Peyer's patch (tissue), 4 donors: ENCODE measurements at regions not wholly inside any gene's neighbourhood (a gene's known extent, or its start where the extent isn't known, plus 50 kb on each side); places are given as distances from the start of the nearest gene placed in this dataset.

ENCODE experiments used
- DNase-seq, 3 donors: peaks; one replicate each; pipeline ENCODE4 v3.0.0-alpha.2; 2017 to 2019
- H3K27ac ChIP-seq, 4 donors: fragments of 200-600 bp; sonication (generic); one replicate each; pipeline ENCODE4 v1.5.1; 2016 to 2019
- H3K27me3 ChIP-seq, 2 donors: fragments of 200-600 bp; sonication (generic); one replicate each; pipeline ENCODE4 v1.5.1; 2019
- H3K36me3 ChIP-seq, 3 donors: fragments of 200-600 bp; sonication (generic); one replicate each; pipeline ENCODE4 v1.5.1; 2016 to 2019
- H3K4me1 ChIP-seq, 4 donors: fragments of 200-600 bp; sonication (generic); one replicate each; pipeline ENCODE4 v1.5.1; 2016 to 2019
- H3K4me3 ChIP-seq, 4 donors: fragments of 200-600 bp; sonication (generic); 1 replicate in 3 of 4; 2 replicates in 1 of 4; pipeline ENCODE4 v1.5.1; 2016 to 2019; ENCODE audit warnings: mild to moderate bottlenecking in 1 of 4
- H3K9me3 ChIP-seq, 4 donors: fragments of 200-600 bp; sonication (generic); one replicate each; pipeline ENCODE4 v1.5.1; 2016 to 2019; ENCODE audit warnings: mild to moderate bottlenecking in 1 of 4
- POLR2A ChIP-seq, 2 donors: fragments of 450-650 bp; IDR thresholded peaks; one replicate each; pipeline ENCODE4 v1.5.1; 2017; ENCODE audit warnings: antibody characterized with exemption in 2 of 2, mild to moderate bottlenecking in 2 of 2, moderate library complexity in 2 of 2
- TF ChIP-seq, protein P1 (sequence below), 6 experiments: fragments of 450-650 bp in 4 of 6; fragments of 200-600 bp in 2 of 6; sonication (generic) in 1 of 6; IDR thresholded peaks; one replicate each; pipeline ENCODE4 v1.5.1; 2017 to 2019; ENCODE audit warnings: antibody characterized with exemption in 6 of 6, mild to moderate bottlenecking in 3 of 6, moderate library complexity in 1 of 6

DNA sequence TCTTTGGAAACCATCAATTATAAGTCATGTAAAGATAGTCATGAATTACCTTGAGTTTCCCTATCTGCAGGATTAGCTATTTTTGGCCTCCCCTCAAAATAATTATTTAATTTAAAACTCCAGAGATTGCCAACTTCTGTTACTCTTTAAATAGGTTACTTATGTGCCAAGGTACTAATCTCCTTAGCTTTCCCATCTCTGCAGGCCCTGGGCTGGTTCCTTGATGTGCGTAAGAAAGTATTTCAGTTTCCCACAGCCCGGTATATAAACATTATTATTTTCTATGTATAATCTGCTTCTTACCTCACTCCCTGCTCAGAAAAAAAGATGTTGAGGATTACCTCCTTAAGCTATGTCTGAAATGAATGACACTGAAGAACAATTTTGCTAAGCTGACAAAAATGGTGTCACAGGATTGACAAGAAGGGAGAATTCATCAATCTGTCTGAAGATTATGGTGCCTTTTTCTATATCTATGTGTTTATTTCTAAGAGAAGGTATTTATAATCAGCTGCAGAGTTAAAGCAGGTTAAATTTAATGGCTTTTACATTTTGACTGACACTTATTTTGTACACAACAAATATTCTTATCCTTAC, 1697.2 kb upstream of the PCDH20 start:
- no peak overlapping the region for H3K4me3 ChIP-seq
- H3K36me3 ChIP-seq, result no peaks in the 10 kb centered on the region
- no peaks in the 10 kb centered on the region for H3K27me3 ChIP-seq
- no peak for DNase-seq
- no peak for TF ChIP-seq POLR2A (IDR thresholded peaks at IDR 0.05)
- TF ChIP-seq, protein P1, sequence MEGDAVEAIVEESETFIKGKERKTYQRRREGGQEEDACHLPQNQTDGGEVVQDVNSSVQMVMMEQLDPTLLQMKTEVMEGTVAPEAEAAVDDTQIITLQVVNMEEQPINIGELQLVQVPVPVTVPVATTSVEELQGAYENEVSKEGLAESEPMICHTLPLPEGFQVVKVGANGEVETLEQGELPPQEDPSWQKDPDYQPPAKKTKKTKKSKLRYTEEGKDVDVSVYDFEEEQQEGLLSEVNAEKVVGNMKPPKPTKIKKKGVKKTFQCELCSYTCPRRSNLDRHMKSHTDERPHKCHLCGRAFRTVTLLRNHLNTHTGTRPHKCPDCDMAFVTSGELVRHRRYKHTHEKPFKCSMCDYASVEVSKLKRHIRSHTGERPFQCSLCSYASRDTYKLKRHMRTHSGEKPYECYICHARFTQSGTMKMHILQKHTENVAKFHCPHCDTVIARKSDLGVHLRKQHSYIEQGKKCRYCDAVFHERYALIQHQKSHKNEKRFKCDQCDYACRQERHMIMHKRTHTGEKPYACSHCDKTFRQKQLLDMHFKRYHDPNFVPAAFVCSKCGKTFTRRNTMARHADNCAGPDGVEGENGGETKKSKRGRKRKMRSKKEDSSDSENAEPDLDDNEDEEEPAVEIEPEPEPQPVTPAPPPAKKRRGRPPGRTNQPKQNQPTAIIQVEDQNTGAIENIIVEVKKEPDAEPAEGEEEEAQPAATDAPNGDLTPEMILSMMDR (IDR thresholded peaks at IDR 0.05), result no peak
- H3K27ac ChIP-seq, result no peak overlapping the region
- H3K4me1 ChIP-seq, result no peaks in the 10 kb centered on the region
- no peaks in the 10 kb centered on the region for H3K9me3 ChIP-seq

DNA sequence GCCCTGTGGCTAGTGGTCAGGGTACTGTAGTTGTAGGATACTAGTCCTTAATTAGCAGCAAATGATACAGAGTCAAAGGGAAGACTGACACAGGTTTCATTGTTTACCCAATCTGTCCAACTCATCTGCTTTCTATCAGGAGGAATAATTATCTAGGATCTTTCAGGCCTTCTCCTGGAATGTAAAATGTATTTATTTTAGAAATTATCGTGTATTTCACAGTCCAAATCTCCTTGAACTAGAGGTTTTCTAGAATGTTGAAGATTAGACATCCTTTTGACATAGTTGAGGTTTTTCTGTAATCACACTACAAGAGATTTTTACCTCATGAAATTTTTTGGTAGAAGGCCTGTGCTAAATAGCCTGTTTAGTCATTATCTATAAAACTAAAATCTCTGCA, 1694.8 kb upstream of the PCDH20 start:
- Histone ChIP-seq H3K27ac (no peak overlapping the region), H3K36me3 (no peaks in the 10 kb centered on the region), H3K4me3 (no peak overlapping the region), H3K27me3 (no peaks in the 10 kb centered on the region), H3K9me3 (no peaks in the 10 kb centered on the region), H3K4me1 (no peaks in the 10 kb centered on the region)
- no peak for DNase-seq
- TF ChIP-seq, protein P1 (IDR thresholded peaks at IDR 0.05), result no peak
- no peak for TF ChIP-seq POLR2A (IDR thresholded peaks at IDR 0.05)

DNA sequence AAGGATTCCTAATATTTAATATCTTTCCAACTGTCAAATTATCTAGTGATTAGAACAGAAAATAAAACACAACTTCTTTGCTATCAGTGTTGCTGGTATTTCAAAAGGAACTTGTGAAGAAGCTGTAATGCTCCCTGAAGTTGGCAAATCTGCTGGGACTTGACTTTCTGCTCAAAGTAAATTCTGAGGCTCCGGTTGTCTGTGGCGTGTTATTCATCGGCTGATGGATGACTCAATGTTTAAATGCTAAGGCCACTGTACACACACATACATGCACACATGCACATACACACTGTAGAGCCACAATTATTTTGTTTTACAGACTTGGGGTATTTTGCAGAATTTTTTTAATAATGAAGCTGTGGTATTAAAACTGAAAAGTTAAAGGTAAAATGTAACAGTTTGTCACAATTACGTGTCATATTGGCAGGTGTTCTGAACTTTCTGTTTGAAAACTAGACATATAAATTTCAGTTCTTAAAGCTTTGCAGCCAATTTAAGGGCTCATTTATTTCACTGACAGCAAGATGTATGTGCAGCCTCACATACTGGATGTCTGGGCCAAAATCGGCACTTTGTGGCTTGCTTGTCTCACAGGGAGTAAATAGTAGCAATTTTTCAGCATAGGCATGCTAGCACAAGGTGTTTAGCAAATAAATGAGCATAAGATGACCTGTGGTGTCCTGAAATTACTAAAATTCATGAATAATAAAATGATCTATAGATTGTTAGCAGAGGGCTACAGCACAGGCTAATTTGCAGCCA, 1691.7 kb upstream of the PCDH20 start:
- no peaks in the 10 kb centered on the region for H3K4me1 ChIP-seq
- no peak for DNase-seq
- no peaks in the 10 kb centered on the region for H3K27me3 ChIP-seq
- TF ChIP-seq, protein P1 (IDR thresholded peaks at IDR 0.05), result no peak
- TF ChIP-seq POLR2A (IDR thresholded peaks at IDR 0.05), result no peak
- H3K4me3 ChIP-seq, result no peak overlapping the region
- H3K27ac ChIP-seq, result no peak overlapping the region
- no peaks in the 10 kb centered on the region for H3K36me3 ChIP-seq
- H3K9me3 ChIP-seq, result no peaks in the 10 kb centered on the region

DNA sequence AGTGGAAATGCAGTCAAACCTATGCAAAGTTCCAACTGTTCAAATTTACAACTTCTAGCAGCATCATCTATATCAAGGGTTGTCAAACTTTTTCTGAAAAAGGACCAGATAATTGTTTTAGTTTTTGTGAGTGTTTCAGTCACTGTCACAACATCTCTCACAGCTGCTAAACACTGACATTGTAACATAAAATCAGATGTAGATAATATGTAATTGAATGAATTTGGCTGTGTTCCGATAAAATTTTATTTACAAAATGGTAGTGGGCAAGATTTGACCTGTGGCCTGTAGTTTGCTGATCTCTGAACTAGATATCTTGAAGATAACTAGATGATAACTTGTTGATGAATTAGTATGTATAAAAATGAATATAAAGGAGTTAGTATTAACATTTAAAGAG, 1679.1 kb upstream of the PCDH20 start:
- no peak for DNase-seq
- no peak overlapping the region for H3K4me3 ChIP-seq
- H3K36me3 ChIP-seq, result no peaks in the 10 kb centered on the region
- no peaks in the 10 kb centered on the region for H3K4me1 ChIP-seq
- H3K27me3 ChIP-seq, result no peaks in the 10 kb centered on the region
- no peak for TF ChIP-seq POLR2A (IDR thresholded peaks at IDR 0.05)
- TF ChIP-seq, protein P1 (IDR thresholded peaks at IDR 0.05), result no peak
- H3K9me3 ChIP-seq, result no peaks in the 10 kb centered on the region
- H3K27ac ChIP-seq, result no peak overlapping the region

DNA sequence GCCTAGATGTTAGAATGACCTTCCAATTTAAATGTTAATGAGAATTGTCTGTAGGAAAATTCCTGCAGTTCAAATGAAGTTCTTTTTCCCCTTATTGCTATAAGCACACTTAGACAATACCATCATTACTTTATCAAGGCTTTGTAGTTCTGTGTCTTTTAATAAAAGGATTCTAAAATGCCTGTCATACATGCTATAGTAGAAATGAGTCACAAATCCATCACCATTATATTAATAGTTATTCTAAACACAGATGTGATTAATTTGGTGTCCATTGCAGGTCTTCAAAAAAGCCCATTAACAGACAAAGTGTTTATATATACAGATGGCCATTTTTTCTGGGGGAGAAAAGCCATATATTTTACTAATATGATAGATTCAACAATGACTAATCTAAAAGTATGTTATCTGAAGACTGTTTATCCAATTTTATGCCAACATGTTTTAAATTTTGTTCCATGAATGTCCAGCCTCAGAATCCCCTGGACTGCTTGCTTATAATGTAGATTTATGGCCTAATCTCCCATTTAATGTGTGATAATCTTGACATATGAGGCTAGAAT, 1678.3 kb upstream of the PCDH20 start:
- H3K27ac ChIP-seq, result no peak overlapping the region
- no peaks in the 10 kb centered on the region for H3K9me3 ChIP-seq
- no peak for TF ChIP-seq POLR2A (IDR thresholded peaks at IDR 0.05)
- TF ChIP-seq, protein P1 (IDR thresholded peaks at IDR 0.05), result no peak
- no peaks in the 10 kb centered on the region for H3K36me3 ChIP-seq
- no peak overlapping the region for H3K4me3 ChIP-seq
- no peaks in the 10 kb centered on the region for H3K27me3 ChIP-seq
- DNase-seq, result no peak
- H3K4me1 ChIP-seq, result no peaks in the 10 kb centered on the region
